ENCODE measurements at regions not wholly inside any gene's neighbourhood (a gene's known extent, or its start where the extent isn't known, plus 50 kb on each side); places are given as distances from the start of the nearest gene placed in this dataset.
"Not testable (repeated sequence)": the region's sequence is repeated elsewhere in the genome, so short reads cannot be mapped to it uniquely, and the experiment has no call there.

DNA sequence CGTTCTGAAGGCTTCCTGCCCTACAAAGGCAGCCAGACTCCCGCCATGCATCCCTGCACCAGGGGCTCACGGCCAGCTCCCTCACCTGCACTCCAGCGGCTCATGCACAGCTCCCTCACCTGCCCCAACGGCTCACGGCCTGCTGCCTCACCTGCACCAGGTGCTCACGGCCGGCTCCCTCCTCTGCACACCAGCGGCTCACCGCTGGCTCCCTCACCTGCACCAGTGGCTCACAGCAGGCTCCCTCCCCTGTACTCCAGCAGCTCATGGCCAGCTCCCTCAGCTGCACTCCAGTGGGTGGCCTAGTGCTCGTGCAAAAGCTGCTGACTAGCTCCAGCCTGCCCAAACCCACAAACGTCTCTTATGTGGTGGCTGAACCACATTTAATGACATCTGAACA is 389.2 kb upstream of the DEFB115 start:
- H3K23ac ChIP-seq (ENCODE audit: low read depth, low read length); ATAC-seq (ENCODE audit: low read depth); H3K9me3 ChIP-seq (ENCODE audit: control insufficient read depth, insufficient read depth, low read length); H3K9ac ChIP-seq (ENCODE audit: low read depth, low read length); intact Hi-C loops (cut with micrococcal nuclease); H2BK5ac ChIP-seq (ENCODE audit: low read depth, low read length, poor library complexity, severe bottlenecking); H3K4me2 ChIP-seq (ENCODE audit: low read depth, low read length); H3K4ac ChIP-seq (ENCODE audit: low read depth, low read length); H3K4me3 ChIP-seq (ENCODE audit: insufficient read depth, low read depth, low read length); H4K8ac ChIP-seq (ENCODE audit: low read depth in 2 of 2, low read length in 2 of 2); H3K27me3 ChIP-seq (ENCODE audit: control insufficient read depth, insufficient read depth, low read length); POLR2A ChIA-PET (ENCODE audit: unreplicated experiment); H4K5ac ChIP-seq (ENCODE audit: low read depth, low read length); H3K14ac ChIP-seq (replicated peaks; ENCODE audit: low read depth, low read length); H4K91ac ChIP-seq (ENCODE audit: insufficient read depth, low read depth, low read length); DNase-seq; H2BK20ac ChIP-seq (ENCODE audit: low read depth, low read length); H3K36me3 ChIP-seq (ENCODE audit: control insufficient read depth, insufficient read depth, low read length); H3K56ac ChIP-seq (ENCODE audit: extremely low read depth, insufficient read depth, low read length); CTCF ChIA-PET; BruUV-seq (replicated peaks); H2AK5ac ChIP-seq (ENCODE audit: low read depth, low read length); H2AFZ ChIP-seq (replicated peaks; ENCODE audit: low read length, poor library complexity); H2BK15ac ChIP-seq (ENCODE audit: low read depth, low read length); H4K20me1 ChIP-seq (ENCODE audit: insufficient read depth, low read length); H3K4me1 ChIP-seq (ENCODE audit: control insufficient read depth, insufficient read depth, low read length); dilution Hi-C loops (cut with HindIII; ENCODE audit: low sequenced_read_pairs, unreplicated experiment); H3K9me1 ChIP-seq (ENCODE audit: insufficient read depth, low read length); H3K18ac ChIP-seq (ENCODE audit: low read depth, low read length); H3K79me1 ChIP-seq (ENCODE audit: low read depth in 1 of 2, low read length in 2 of 2); H2BK120ac ChIP-seq (ENCODE audit: low read depth, low read length); in situ Hi-C loops (cut with MboI; ENCODE audit: low sequenced_read_pairs); H2AK9ac ChIP-seq (replicated peaks; ENCODE audit: low read depth, low read length, poor library complexity); H3K27ac ChIP-seq (ENCODE audit: insufficient read depth, low read length): not testable (repeated sequence)
- 80% methylated on average over 1 of the region's 12 CpGs; no CpG with 5 or more reads in 1 of the 2 experiments for WGBS, 2 experiments (ENCODE audit: extremely low coverage in 2 of 2, insufficient read length in 1 of 2)

DNA sequence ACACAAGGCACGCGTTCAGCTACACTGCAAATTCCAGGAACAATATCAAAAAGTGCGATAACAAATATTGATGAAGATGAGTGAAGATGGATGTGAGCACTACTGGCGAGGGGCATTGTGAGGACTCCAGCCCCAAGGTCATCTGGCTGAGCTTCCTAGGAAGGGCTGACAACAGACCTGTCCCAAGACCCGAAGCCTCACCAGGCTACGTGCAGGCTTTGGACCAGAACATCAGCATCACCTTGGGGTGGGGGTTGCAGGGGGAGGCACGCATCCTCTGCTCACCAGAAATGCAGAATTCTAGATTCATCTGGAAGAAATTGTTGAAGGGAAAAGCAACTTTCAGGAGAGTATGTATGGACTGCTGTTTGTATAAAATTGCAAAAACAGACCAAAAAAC is 386.3 kb upstream of the DEFB115 start:
- in situ Hi-C loops (cut with MboI; ENCODE audit: low sequenced_read_pairs); H3K23ac ChIP-seq (ENCODE audit: low read depth, low read length); H3K14ac ChIP-seq (replicated peaks; ENCODE audit: low read depth, low read length); BruUV-seq (replicated peaks); H2BK5ac ChIP-seq (ENCODE audit: low read depth, low read length, poor library complexity, severe bottlenecking); POLR2A ChIA-PET (ENCODE audit: unreplicated experiment); H4K5ac ChIP-seq (ENCODE audit: low read depth, low read length); H2BK120ac ChIP-seq (ENCODE audit: low read depth, low read length); H3K4me3 ChIP-seq (ENCODE audit: insufficient read depth, low read depth, low read length); H2AFZ ChIP-seq (replicated peaks; ENCODE audit: low read length, poor library complexity); H3K4me2 ChIP-seq (ENCODE audit: low read depth, low read length); H3K18ac ChIP-seq (ENCODE audit: low read depth, low read length); H3K79me1 ChIP-seq (ENCODE audit: low read depth in 1 of 2, low read length in 2 of 2); H3K4ac ChIP-seq (ENCODE audit: low read depth, low read length); H4K8ac ChIP-seq (ENCODE audit: low read depth in 2 of 2, low read length in 2 of 2); H3K36me3 ChIP-seq (ENCODE audit: control insufficient read depth, insufficient read depth, low read length); H3K9me3 ChIP-seq (ENCODE audit: control insufficient read depth, insufficient read depth, low read length); ATAC-seq (ENCODE audit: low read depth); H4K91ac ChIP-seq (ENCODE audit: insufficient read depth, low read depth, low read length); H3K4me1 ChIP-seq (ENCODE audit: control insufficient read depth, insufficient read depth, low read length); H4K20me1 ChIP-seq (ENCODE audit: insufficient read depth, low read length); H2BK20ac ChIP-seq (ENCODE audit: low read depth, low read length); dilution Hi-C loops (cut with HindIII; ENCODE audit: low sequenced_read_pairs, unreplicated experiment); H3K9me1 ChIP-seq (ENCODE audit: insufficient read depth, low read length); H3K56ac ChIP-seq (ENCODE audit: extremely low read depth, insufficient read depth, low read length); H3K27me3 ChIP-seq (ENCODE audit: control insufficient read depth, insufficient read depth, low read length); H2AK9ac ChIP-seq (replicated peaks; ENCODE audit: low read depth, low read length, poor library complexity); DNase-seq; H3K9ac ChIP-seq (ENCODE audit: low read depth, low read length); H2BK15ac ChIP-seq (ENCODE audit: low read depth, low read length); H3K27ac ChIP-seq (ENCODE audit: insufficient read depth, low read length); intact Hi-C loops (cut with micrococcal nuclease); H2AK5ac ChIP-seq (ENCODE audit: low read depth, low read length): not testable (repeated sequence)
- no CpG with 5 or more reads among the region's 7 CpGs for WGBS, 2 experiments (ENCODE audit: extremely low coverage in 2 of 2, insufficient read length in 1 of 2)
- CTCF ChIA-PET = interaction anchor here (0.6 kb wide), 1 partner anchor 1245 kb away, joined by 3 read pairs; no protein-coding TSS in a partner anchor

Data from IMR-90 (cell line).